Endodermal cell (in vitro differentiated cells): ENCODE measurements at regions not wholly inside any gene's neighbourhood (a gene's known extent, or its start where the extent isn't known, plus 50 kb on each side); places are given as distances from the start of the nearest gene placed in this dataset.

ENCODE experiments used
- DNase-seq: peaks from one replicate; pipeline ENCODE4 v3.0.0-alpha.2; 2017
- H3K27ac ChIP-seq: 2 replicates; pipeline ENCODE4 v1.5.1; 2013; ENCODE audit warnings: mild to moderate bottlenecking, low read depth, low read length, moderate library complexity
- H3K27me3 ChIP-seq: 2 replicates; pipeline ENCODE4 v1.6.1; 2013; ENCODE audit warnings: mild to moderate bottlenecking, low read length, moderate library complexity; ENCODE audit not compliant: insufficient read depth, control insufficient read depth, poor library complexity, severe bottlenecking
- H3K36me3 ChIP-seq: 2 replicates; pipeline ENCODE4 v1.7.0; 2013; ENCODE audit warnings: mild to moderate bottlenecking, low read length, moderate library complexity; ENCODE audit not compliant: control insufficient read depth, insufficient read depth
- H3K4me1 ChIP-seq: one replicate; pipeline ENCODE4 v1.7.0; 2013; ENCODE audit warnings: low read length; ENCODE audit not compliant: control insufficient read depth, insufficient read depth
- H3K4me3 ChIP-seq: 2 replicates; pipeline ENCODE4 v1.5.1; 2013; ENCODE audit warnings: mild to moderate bottlenecking, low read length, moderate library complexity
- H3K9ac ChIP-seq: 2 replicates; pipeline ENCODE4 v1.6.1; 2013; ENCODE audit warnings: mild to moderate bottlenecking, low read length, moderate library complexity; ENCODE audit not compliant: poor library complexity, severe bottlenecking; ENCODE audit errors: extremely low read depth
- H3K9me3 ChIP-seq: 2 replicates; pipeline ENCODE4 v1.6.1; 2013; ENCODE audit warnings: mild to moderate bottlenecking, low read length, moderate library complexity; ENCODE audit not compliant: control insufficient read depth
- H3K27ac Mint-ChIP-seq: 2 replicates; pipeline ENCODE4 v1.8.0; 2020; ENCODE audit warnings: mixed read lengths
- H3K27me3 Mint-ChIP-seq: 2 replicates; pipeline ENCODE4 v1.8.0; 2021; ENCODE audit warnings: mild to moderate bottlenecking, mixed read lengths; ENCODE audit not compliant: insufficient read depth
- H3K36me3 Mint-ChIP-seq: 2 replicates; pipeline ENCODE4 v1.8.0; 2020; ENCODE audit warnings: low read depth, mixed read lengths
- H3K4me1 Mint-ChIP-seq: 2 replicates; pipeline ENCODE4 v1.8.0; 2020; ENCODE audit warnings: mixed read lengths
- H3K4me3 Mint-ChIP-seq: 2 replicates; pipeline ENCODE4 v1.8.0; 2020; ENCODE audit warnings: mild to moderate bottlenecking, moderate library complexity, mixed read lengths
- H3K9me3 Mint-ChIP-seq: 2 replicates; pipeline ENCODE4 v1.8.0; 2020; ENCODE audit warnings: mild to moderate bottlenecking, mixed read lengths
- CTCF ChIP-seq: fragments of 200-600 bp; sonication (generic); conservative IDR thresholded peaks from 2 replicates; pipeline ENCODE4 v1.5.0; 2021; ENCODE audit warnings: antibody characterized with exemption, mild to moderate bottlenecking
- WGBS, 2 experiments: methylation state at CpG; one replicate each; pipeline versions ENCODE4 v1.1.5 to v1.1.7; 2013; ENCODE audit warnings: missing lambda C conversion rate in 2 of 2, mixed read lengths in 1 of 2; ENCODE audit not compliant: insufficient coverage in 1 of 2, insufficient read length in 1 of 2; 5-methylcytosine and 5-hydroxymethylcytosine counted together

DNA sequence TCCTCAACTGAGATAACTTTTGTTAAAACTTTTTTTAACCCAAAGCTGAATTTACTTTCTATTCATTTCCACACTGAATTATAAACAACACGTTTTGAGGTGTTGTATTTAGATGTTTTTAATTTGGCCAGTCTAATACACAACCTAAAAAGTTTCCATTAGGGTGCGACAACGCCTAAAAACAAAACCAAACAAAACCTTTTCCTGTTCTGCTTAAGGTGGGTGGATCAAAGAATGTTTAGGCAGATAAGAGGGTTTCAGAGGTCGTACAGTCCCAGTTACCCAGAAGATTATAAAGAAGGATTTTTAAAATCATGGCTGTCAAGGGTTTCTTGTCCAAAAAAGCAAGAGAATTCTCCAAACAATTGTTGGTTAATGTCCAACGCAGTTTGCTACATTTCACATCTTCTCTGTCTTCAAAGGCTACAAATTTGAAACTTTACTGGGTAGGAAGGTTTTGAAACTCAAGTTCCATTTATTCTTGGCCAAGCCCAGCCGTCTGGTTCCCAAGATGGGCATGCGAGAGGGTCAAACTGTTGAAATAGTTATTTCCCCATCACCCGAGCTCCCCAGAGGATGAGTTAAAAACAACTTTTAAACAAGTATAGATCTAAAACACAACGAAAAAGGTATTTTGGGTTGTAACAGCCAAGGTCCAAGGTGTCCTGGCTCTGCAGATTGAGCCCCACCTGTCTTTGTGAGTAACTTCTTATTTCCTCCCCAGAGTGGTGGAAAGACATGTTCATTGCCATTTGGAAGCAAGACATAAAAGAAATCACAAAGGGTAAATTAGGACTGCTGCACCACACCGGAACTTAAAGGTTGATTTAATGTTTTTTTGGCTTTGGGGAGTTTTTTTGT is 122.8 kb upstream of the MAP3K1 start:
- peaks cover 1% of the 10 kb centered on the region for H3K27me3 Mint-ChIP-seq
- no peaks in the 10 kb centered on the region for H3K9me3 ChIP-seq
- H3K27ac Mint-ChIP-seq: peak overlapping the region; percentile 25
- WGBS, 2 experiments: 86 to 91% methylated on average over 4 to 9 of the region's 10 CpGs
- no peaks in the 10 kb centered on the region for H3K9me3 Mint-ChIP-seq
- H3K4me3 ChIP-seq: no peak overlapping the region
- H3K4me1 Mint-ChIP-seq: peaks cover 16% of the 10 kb centered on the region
- H3K9ac ChIP-seq: no peak overlapping the region
- H3K36me3 ChIP-seq: no peaks in the 10 kb centered on the region
- DNase-seq: no peak
- no peaks in the 10 kb centered on the region for H3K27me3 ChIP-seq
- no peak for TF ChIP-seq CTCF
- no peaks in the 10 kb centered on the region for H3K4me1 ChIP-seq
- no peaks in the 10 kb centered on the region for H3K36me3 Mint-ChIP-seq
- H3K27ac ChIP-seq: no peak overlapping the region
- H3K4me3 Mint-ChIP-seq: no peak overlapping the region

DNA sequence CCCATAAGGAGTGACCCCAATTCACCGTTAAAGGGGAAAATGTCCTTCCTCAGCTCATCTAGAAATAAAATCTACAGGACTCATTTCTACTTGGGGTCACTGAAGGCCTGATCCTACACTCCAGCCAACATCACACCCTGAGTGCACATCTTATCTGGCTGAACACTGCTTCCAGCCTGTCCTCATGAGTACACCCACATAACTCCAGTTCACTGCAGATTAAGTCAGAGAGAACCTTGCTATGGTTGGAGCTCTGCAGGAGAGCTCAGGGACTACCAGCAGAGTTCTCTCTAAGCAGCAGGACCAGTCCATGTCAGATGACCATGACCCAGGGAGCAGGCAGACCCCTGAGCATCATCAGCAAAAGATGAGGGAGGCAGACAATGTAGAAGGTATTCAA is 126.9 kb upstream of the MAP3K1 start:
- no peaks in the 10 kb centered on the region for H3K9me3 Mint-ChIP-seq
- H3K27ac Mint-ChIP-seq: no peak overlapping the region
- no peaks in the 10 kb centered on the region for H3K27me3 ChIP-seq
- TF ChIP-seq CTCF: no peak
- H3K9ac ChIP-seq: no peak overlapping the region
- H3K4me3 Mint-ChIP-seq: no peak overlapping the region
- H3K4me1 Mint-ChIP-seq: peaks cover 21% of the 10 kb centered on the region
- H3K27me3 Mint-ChIP-seq: peaks cover 1% of the 10 kb centered on the region
- no peak overlapping the region for H3K4me3 ChIP-seq
- no peak for DNase-seq
- no peaks in the 10 kb centered on the region for H3K36me3 ChIP-seq
- no peak overlapping the region for H3K27ac ChIP-seq
- 86 to 93% methylated on average over 1 of the region's 1 CpG for WGBS, 2 experiments
- H3K9me3 ChIP-seq: no peaks in the 10 kb centered on the region
- H3K4me1 ChIP-seq: no peaks in the 10 kb centered on the region
- H3K36me3 Mint-ChIP-seq: no peaks in the 10 kb centered on the region

- H3K36me3 Mint-ChIP-seq: no peaks in the 10 kb centered on the region
- 63 to 75% methylated on average over 2 to 5 of the region's 5 CpGs for WGBS, 2 experiments
- Histone ChIP-seq H3K4me1 (no peaks in the 10 kb centered on the region), H3K9me3 (no peaks in the 10 kb centered on the region), H3K27me3 (no peaks in the 10 kb centered on the region), H3K36me3 (no peaks in the 10 kb centered on the region), H3K4me3 (no peak overlapping the region), H3K27ac (no peak overlapping the region), H3K9ac (no peak overlapping the region)
- peaks cover 1% of the 10 kb centered on the region for H3K27me3 Mint-ChIP-seq
- peaks cover 10% of the 10 kb centered on the region for H3K4me1 Mint-ChIP-seq
- H3K9me3 Mint-ChIP-seq: no peaks in the 10 kb centered on the region
- no peak overlapping the region for H3K4me3 Mint-ChIP-seq
- TF ChIP-seq CTCF: no peak
- no peak for DNase-seq
- H3K27ac Mint-ChIP-seq: no peak overlapping the region
Observed at GRCh38 chr5:56686337-56687195, 128.8 kb upstream of the MAP3K1 start.
